ENCODE measurements at regions not wholly inside any gene's neighbourhood (a gene's known extent, or its start where the extent isn't known, plus 50 kb on each side); places are given as distances from the start of the nearest gene placed in this dataset.

DNA sequence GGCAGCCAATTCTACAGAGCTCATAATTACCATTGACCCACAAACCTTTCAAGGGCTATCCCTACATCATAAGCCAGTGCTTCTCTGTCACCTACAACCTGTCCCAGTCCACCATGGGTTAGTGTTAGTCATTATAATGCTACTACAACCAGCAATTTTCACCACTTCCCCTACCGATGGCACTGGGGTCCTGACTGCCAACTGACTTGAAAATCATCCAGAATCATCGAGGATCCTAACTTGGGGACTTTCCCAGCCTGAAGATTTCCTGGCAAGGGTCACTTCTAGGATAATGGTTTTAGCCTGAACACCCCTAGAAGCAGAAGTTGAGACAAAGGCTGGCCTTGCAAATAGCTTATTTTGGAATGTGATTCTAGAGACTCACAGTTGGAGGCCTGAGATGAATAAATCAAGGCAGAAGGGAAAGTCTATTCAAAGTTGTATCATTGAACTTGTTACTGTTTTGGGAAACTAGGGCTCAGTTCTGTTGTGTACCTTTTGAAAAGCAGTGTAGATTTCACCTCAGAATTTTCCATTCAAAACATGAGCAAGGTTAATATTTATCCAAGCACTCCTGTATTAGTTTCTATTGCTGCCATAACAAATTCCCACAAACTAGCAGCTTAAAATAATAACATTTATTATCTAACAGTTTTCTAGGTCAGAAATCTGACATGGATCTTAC lies 633.0 kb downstream of the LRRC70 start:
- Histone ChIP-seq H3K4me2 (ENCODE audit: insufficient read depth, insufficient read length, low read length) (no peak overlapping the region), H4K91ac (ENCODE audit: insufficient read length, low read depth, low read length) (no peak overlapping the region), H4K20me1 (ENCODE audit: control insufficient read depth, insufficient read depth, insufficient read length) (no peaks in the 10 kb centered on the region), H3K4me1 (ENCODE audit: insufficient read depth, low read length) (no peaks in the 10 kb centered on the region), H3K9ac (ENCODE audit: extremely low read depth, insufficient read length, low read length) (no peak overlapping the region), H3K4ac (ENCODE audit: low read depth, low read length) (no peak overlapping the region), H3K14ac (ENCODE audit: insufficient read depth, low read length) (no peak overlapping the region), H3K27me3 (ENCODE audit: insufficient read depth, low read length) (no peaks in the 10 kb centered on the region), H3K9me3 (ENCODE audit: control insufficient read depth, low read depth, low read length) (no peaks in the 10 kb centered on the region), H2BK120ac (ENCODE audit: low read depth, low read length, poor library complexity, severe bottlenecking) (no peak overlapping the region), H2BK5ac (ENCODE audit: insufficient read length, low read length) (no peak overlapping the region), H2BK20ac (ENCODE audit: low read depth, low read length, poor library complexity, severe bottlenecking) (no peak overlapping the region), H3K79me1 (ENCODE audit: insufficient read depth, low read depth, low read length, poor library complexity, severe bottlenecking) (no peaks in the 10 kb centered on the region), H3K23ac (ENCODE audit: insufficient read length, low read depth, low read length) (no peak overlapping the region), H4K8ac (replicated peaks; ENCODE audit: insufficient read length, low read depth, low read length) (no peak overlapping the region), H3T11ph (ENCODE audit: low read length) (no peak overlapping the region), H3K56ac (ENCODE audit: insufficient read length, low read depth, low read length) (no peak overlapping the region), H3K27ac (ENCODE audit: insufficient read length, low read depth, low read length) (no peak overlapping the region), H3K18ac (ENCODE audit: insufficient read length, low read depth, low read length) (no peak overlapping the region), H2BK15ac (ENCODE audit: low read depth, low read length) (no peak overlapping the region), H3K79me2 (ENCODE audit: insufficient read depth, low read length) (no peaks in the 10 kb centered on the region), H3K23me2 (ENCODE audit: insufficient read length, low read depth, low read length, poor library complexity, severe bottlenecking) (no peaks in the 10 kb centered on the region), H4K5ac (ENCODE audit: insufficient read length, low read depth, low read length) (no peak overlapping the region), H2BK12ac (ENCODE audit: insufficient read length, low read depth, low read length) (no peak overlapping the region), H2AFZ (ENCODE audit: low read length) (no peak overlapping the region), H2AK5ac (ENCODE audit: insufficient read length, low read length) (no peak overlapping the region)
- H3K4me3 Mint-ChIP-seq: no peak overlapping the region
- no peak for DNase-seq
- TF ChIP-seq, protein P1, sequence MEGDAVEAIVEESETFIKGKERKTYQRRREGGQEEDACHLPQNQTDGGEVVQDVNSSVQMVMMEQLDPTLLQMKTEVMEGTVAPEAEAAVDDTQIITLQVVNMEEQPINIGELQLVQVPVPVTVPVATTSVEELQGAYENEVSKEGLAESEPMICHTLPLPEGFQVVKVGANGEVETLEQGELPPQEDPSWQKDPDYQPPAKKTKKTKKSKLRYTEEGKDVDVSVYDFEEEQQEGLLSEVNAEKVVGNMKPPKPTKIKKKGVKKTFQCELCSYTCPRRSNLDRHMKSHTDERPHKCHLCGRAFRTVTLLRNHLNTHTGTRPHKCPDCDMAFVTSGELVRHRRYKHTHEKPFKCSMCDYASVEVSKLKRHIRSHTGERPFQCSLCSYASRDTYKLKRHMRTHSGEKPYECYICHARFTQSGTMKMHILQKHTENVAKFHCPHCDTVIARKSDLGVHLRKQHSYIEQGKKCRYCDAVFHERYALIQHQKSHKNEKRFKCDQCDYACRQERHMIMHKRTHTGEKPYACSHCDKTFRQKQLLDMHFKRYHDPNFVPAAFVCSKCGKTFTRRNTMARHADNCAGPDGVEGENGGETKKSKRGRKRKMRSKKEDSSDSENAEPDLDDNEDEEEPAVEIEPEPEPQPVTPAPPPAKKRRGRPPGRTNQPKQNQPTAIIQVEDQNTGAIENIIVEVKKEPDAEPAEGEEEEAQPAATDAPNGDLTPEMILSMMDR (conservative IDR thresholded peaks at IDR 0.05): no peak
- H3K27ac Mint-ChIP-seq: no peak overlapping the region; a peak in 1 of 7 replicates
- H3K27me3 Mint-ChIP-seq (ENCODE audit: low read depth): no peaks in the 10 kb centered on the region
- peaks cover 6 to 10% of the 10 kb centered on the region in 2 experiments for H3K4me1 Mint-ChIP-seq
- no CpG with 5 or more reads among the region's 2 CpGs for WGBS (ENCODE audit: extremely low coverage, insufficient read length, low lambda C conversion rate)
- no peaks in the 10 kb centered on the region for H3K36me3 Mint-ChIP-seq (ENCODE audit: insufficient read depth in 1 of 3, low read depth in 3 of 3)
- H3K9me3 Mint-ChIP-seq: no peaks in the 10 kb centered on the region

Data from H9 (cell line).